GM12878 (cell line): ENCODE measurements at regions not wholly inside any gene's neighbourhood (a gene's known extent, or its start where the extent isn't known, plus 50 kb on each side); places are given as distances from the start of the nearest gene placed in this dataset.

ENCODE experiments used
- ATAC-seq: fragments of 200-7000 bp; cut with Tn5 transposase; 3 replicates; pipeline ENCODE4 v1.9.1; 2020; ENCODE audit warnings: mild to moderate bottlenecking, moderate library complexity
- BruUV-seq: library from RNA; stranded (reverse); fragments of 400-500 nt; replicated peaks from 2 replicates; lab custom pipeline; 2021; lab: Mats Ljungman, UMichigan
- CTCF ChIA-PET: fragments of 300-600 bp; sonication (Branson Sonifier 250); formaldehyde crosslinking; extraction: SDS; loops from one replicate; lab custom pipeline; 2021; ENCODE audit warnings: inconsistent platforms; lab: Yijun Ruan, JAX
- POLR2A ChIA-PET: fragments of 350-600 bp; formaldehyde crosslinking; extraction: SDS; loops from one replicate; lab custom pipeline; 2021; ENCODE audit warnings: inconsistent platforms; lab: Charles Lee
- RAD21 ChIA-PET: fragments of 300-600 bp; sonication (Branson Sonifier 250); formaldehyde crosslinking; loops from one replicate; lab custom pipeline; 2023; ENCODE audit warnings: antibody characterized with exemption; ENCODE audit not compliant: unreplicated experiment; lab: Charles Lee
- SMC1A ChIA-PET: fragments of 300-600 bp; sonication (Branson Sonifier 250); formaldehyde crosslinking; loops from one replicate; lab custom pipeline; 2023; ENCODE audit not compliant: unreplicated experiment, uncharacterized antibody; lab: Charles Lee
- DNase-seq: peaks from one replicate; pipeline ENCODE4 v3.0.0-alpha.2; 2011; ENCODE audit warnings: low read depth, low spot score
- FAIRE-seq: peaks from 3 replicates; lab custom pipeline; 2011; peaks lifted over from hg19 to GRCh38; lab: Jason Lieb, UNC
- H2AFZ ChIP-seq: 2 replicates; pipeline ENCODE4 v1.6.0; 2011; ENCODE audit warnings: low read depth, low read length, control low read depth; ENCODE audit not compliant: control insufficient read depth
- H3K27ac ChIP-seq: 2 replicates; pipeline ENCODE4 v1.5.1; 2011; ENCODE audit warnings: control low read depth; ENCODE audit not compliant: control insufficient read depth, insufficient read depth
- H3K27me3 ChIP-seq, 2 experiments: replicated peaks in 1 of 2; 2 replicates each; pipeline versions ENCODE4 v1.6.0 to v1.6.1; 2011; ENCODE audit warnings: low read length in 1 of 2; ENCODE audit not compliant: control insufficient read depth in 2 of 2, insufficient read depth in 2 of 2
- H3K36me3 ChIP-seq, 2 experiments: 2 replicates each; pipeline ENCODE4 v1.5.1; 2011; ENCODE audit warnings: low read length in 1 of 2; ENCODE audit not compliant: control insufficient read depth in 2 of 2, insufficient read depth in 2 of 2
- H3K4me1 ChIP-seq: 2 replicates; pipeline ENCODE4 v1.6.1; 2011; ENCODE audit warnings: mild to moderate bottlenecking, low read length, moderate library complexity, mixed read lengths; ENCODE audit not compliant: control insufficient read depth, insufficient read depth
- H3K4me2 ChIP-seq: 2 replicates; pipeline ENCODE4 v1.6.0; 2011; ENCODE audit warnings: control low read depth; ENCODE audit not compliant: control insufficient read depth, insufficient read depth
- H3K4me3 ChIP-seq: fragments of 200-600 bp; sonication (generic); 2 replicates; pipeline ENCODE4 v1.5.1; 2016
- H3K79me2 ChIP-seq: 2 replicates; pipeline ENCODE4 v1.6.0; 2011; ENCODE audit warnings: low read length; ENCODE audit not compliant: control insufficient read depth, insufficient read depth
- H3K9ac ChIP-seq: 2 replicates; pipeline ENCODE4 v1.8.0; 2011; ENCODE audit warnings: low read length, control low read depth, mixed read lengths; ENCODE audit not compliant: control insufficient read depth, insufficient read depth
- H3K9me3 ChIP-seq: replicated peaks from 3 replicates; pipeline ENCODE4 v1.5.1; 2011; ENCODE audit warnings: mild to moderate bottlenecking, low read length; ENCODE audit not compliant: control insufficient read depth, insufficient read depth
- H4K20me1 ChIP-seq: 2 replicates; pipeline ENCODE4 v1.6.0; 2011; ENCODE audit not compliant: control insufficient read depth, insufficient read depth
- CEBPB ChIP-seq, 2 experiments: fragments of 150-350 bp in 1 of 2; IDR thresholded peaks; 2 replicates each; pipeline ENCODE4 v1.6.1; 2012 to 2014; ENCODE audit warnings: low read depth in 2 of 2, low read length in 2 of 2, borderline replicate concordance in 1 of 2, inconsistent platforms in 1 of 2
- CHD2 ChIP-seq: IDR thresholded peaks from 2 replicates; pipeline ENCODE4 v1.6.1; 2011; ENCODE audit warnings: low read depth, low read length, improper control_type of control experiment, borderline replicate concordance
- CREB1 ChIP-seq: IDR thresholded peaks from 2 replicates; pipeline ENCODE4 v1.6.1; 2012; ENCODE audit warnings: low read depth, mild to moderate bottlenecking, inconsistent platforms
- E2F8 ChIP-seq: fragments of 450-650 bp; IDR thresholded peaks from 2 replicates; pipeline ENCODE4 v1.6.1; 2018; ENCODE audit warnings: mild to moderate bottlenecking, low read depth, moderate library complexity; ENCODE audit not compliant: partially characterized antibody
- ESRRA ChIP-seq: IDR thresholded peaks from 2 replicates; pipeline ENCODE4 v1.6.1; 2012; ENCODE audit warnings: mild to moderate bottlenecking, low read length, improper control_type of control experiment
- MEF2B ChIP-seq: fragments of 450-650 bp; IDR thresholded peaks from 2 replicates; pipeline ENCODE4 v1.6.1; 2018; ENCODE audit warnings: mild to moderate bottlenecking, moderate library complexity; ENCODE audit not compliant: partially characterized antibody, poor library complexity, severe bottlenecking
- NFYB ChIP-seq: IDR thresholded peaks from 2 replicates; pipeline ENCODE4 v1.6.1; 2011; ENCODE audit warnings: low read depth, mild to moderate bottlenecking, low read length, improper control_type of control experiment, moderate library complexity; ENCODE audit not compliant: insufficient read depth
- STAT1 ChIP-seq: fragments of 450-650 bp; conservative IDR thresholded peaks from 2 replicates; pipeline ENCODE4 v1.6.1; 2014; ENCODE audit warnings: antibody characterized with exemption, mild to moderate bottlenecking
- SUZ12 ChIP-seq: fragments of 200-600 bp; sonication (generic); IDR thresholded peaks from one replicate; pipeline ENCODE4 v1.6.1; 2018; ENCODE audit warnings: antibody characterized with exemption, mild to moderate bottlenecking; ENCODE audit not compliant: unreplicated experiment
- YY1 ChIP-seq: IDR thresholded peaks from 2 replicates; pipeline ENCODE4 v1.6.1; 2011; ENCODE audit warnings: low read depth, mild to moderate bottlenecking, low read length
- ZNF622 ChIP-seq: fragments of 450-650 bp; IDR thresholded peaks from 2 replicates; pipeline ENCODE4 v1.6.1; 2017; ENCODE audit warnings: mild to moderate bottlenecking, inconsistent platforms
- ZSCAN29 ChIP-seq: fragments of 450-650 bp; IDR thresholded peaks from 2 replicates; pipeline ENCODE4 v1.6.1; 2017; ENCODE audit warnings: mild to moderate bottlenecking, moderate library complexity
- WGBS: methylation state at CpG from one replicate; pipeline ENCODE4 v1.1.6; 2016; ENCODE audit warnings: low lambda C conversion rate; ENCODE audit not compliant: insufficient replicate concordance, insufficient coverage; ENCODE audit errors: missing lambda C conversion rate; 5-methylcytosine and 5-hydroxymethylcytosine counted together
- in situ Hi-C: fragments of 300-500 bp; cut with MboI; formaldehyde crosslinking; loops from 9 replicates; pipeline ENCODE4 v1.14.3; 2018; ENCODE audit warnings: mixed read lengths
- intact Hi-C: fragments of 100-400 bp; cut with micrococcal nuclease; formaldehyde crosslinking; loops from one replicate; pipeline ENCODE4 v1.14.2; 2022; ENCODE audit not compliant: unreplicated experiment
- TF ChIP-seq, protein P1 (sequence below): fragments of 450-650 bp; formaldehyde crosslinking; IDR thresholded peaks from 2 replicates; pipeline ENCODE4 v1.4.0; 2020; ENCODE audit warnings: mild to moderate bottlenecking, moderate library complexity

- TF ChIP-seq CEBPB (IDR thresholded peaks at IDR 0.05; ENCODE audit: borderline replicate concordance in 1 of 2, low read depth in 2 of 2, low read length in 2 of 2): no peak
- TF ChIP-seq YY1: no peak
- no peak for TF ChIP-seq NFYB
- TF ChIP-seq SUZ12: no peak
- no peak for TF ChIP-seq CHD2
- no peak for TF ChIP-seq CREB1
- no peak for TF ChIP-seq ESRRA
- TF ChIP-seq ZNF622: no peak
- TF ChIP-seq STAT1: no peak
- TF ChIP-seq ZSCAN29: no peak
- TF ChIP-seq E2F8: no peak
These were observed 113.9 kb upstream of the DPT start (continued) for GRCh38 chr1:168842916-168843315.

DNA sequence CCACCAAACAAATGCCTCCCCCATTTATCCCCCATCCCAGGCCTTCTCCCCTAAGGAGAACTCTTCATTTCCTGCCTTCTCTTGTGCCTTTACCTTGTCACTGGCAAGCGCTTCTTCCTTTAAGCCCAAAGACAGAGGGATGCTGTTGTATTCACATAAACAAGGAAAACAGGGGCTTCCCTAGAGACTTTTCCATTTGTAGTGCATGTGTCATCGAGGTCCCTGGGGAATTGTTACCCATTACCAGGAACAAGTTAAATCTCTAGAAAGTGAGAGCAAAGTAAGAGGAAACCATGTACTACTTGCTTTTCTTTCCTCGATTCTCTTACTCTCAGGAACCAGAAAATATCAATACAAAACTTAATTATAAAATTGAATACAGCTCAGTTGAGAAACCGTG is 114.4 kb upstream of the DPT start:
- H3K79me2 ChIP-seq: no peaks in the 10 kb centered on the region
- 23% methylated on average over 4 of the region's 4 CpGs for WGBS
- SMC1A ChIA-PET: interaction anchor here (1.0 to 1.6 kb wide), 3 partner anchors 9 to 41 kb away, joined by 3 to 4 read pairs (median 3); no protein-coding TSS in a partner anchor
- H3K27me3 ChIP-seq: no peaks in the 10 kb centered on the region
- no peak for FAIRE-seq
- H2AFZ ChIP-seq: no peak overlapping the region
- no peak overlapping the region for H3K9ac ChIP-seq
- intact Hi-C loops (no loop called here), in situ Hi-C loops (no loop called here)
- DNase-seq: no peak
- H3K4me1 ChIP-seq: no peaks in the 10 kb centered on the region
- CTCF ChIA-PET: no interaction called here
- no peaks in the 10 kb centered on the region for H4K20me1 ChIP-seq
- no peak for ATAC-seq
- RAD21 ChIA-PET: no interaction called here
- no peaks in the 10 kb centered on the region for H3K36me3 ChIP-seq
- H3K4me2 ChIP-seq: no peak overlapping the region
- peak; percentile 25 for TF ChIP-seq MEF2B
- TF ChIP-seq, protein P1, sequence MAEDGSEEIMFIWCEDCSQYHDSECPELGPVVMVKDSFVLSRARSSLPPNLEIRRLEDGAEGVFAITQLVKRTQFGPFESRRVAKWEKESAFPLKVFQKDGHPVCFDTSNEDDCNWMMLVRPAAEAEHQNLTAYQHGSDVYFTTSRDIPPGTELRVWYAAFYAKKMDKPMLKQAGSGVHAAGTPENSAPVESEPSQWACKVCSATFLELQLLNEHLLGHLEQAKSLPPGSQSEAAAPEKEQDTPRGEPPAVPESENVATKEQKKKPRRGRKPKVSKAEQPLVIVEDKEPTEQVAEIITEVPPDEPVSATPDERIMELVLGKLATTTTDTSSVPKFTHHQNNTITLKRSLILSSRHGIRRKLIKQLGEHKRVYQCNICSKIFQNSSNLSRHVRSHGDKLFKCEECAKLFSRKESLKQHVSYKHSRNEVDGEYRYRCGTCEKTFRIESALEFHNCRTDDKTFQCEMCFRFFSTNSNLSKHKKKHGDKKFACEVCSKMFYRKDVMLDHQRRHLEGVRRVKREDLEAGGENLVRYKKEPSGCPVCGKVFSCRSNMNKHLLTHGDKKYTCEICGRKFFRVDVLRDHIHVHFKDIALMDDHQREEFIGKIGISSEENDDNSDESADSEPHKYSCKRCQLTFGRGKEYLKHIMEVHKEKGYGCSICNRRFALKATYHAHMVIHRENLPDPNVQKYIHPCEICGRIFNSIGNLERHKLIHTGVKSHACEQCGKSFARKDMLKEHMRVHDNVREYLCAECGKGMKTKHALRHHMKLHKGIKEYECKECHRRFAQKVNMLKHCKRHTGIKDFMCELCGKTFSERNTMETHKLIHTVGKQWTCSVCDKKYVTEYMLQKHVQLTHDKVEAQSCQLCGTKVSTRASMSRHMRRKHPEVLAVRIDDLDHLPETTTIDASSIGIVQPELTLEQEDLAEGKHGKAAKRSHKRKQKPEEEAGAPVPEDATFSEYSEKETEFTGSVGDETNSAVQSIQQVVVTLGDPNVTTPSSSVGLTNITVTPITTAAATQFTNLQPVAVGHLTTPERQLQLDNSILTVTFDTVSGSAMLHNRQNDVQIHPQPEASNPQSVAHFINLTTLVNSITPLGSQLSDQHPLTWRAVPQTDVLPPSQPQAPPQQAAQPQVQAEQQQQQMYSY (CRISPR knock-in tag): no peak
- H3K4me3 ChIP-seq: no peak overlapping the region
- no peaks in the 10 kb centered on the region; the same call in 2 of the 3 replicates for H3K9me3 ChIP-seq
- POLR2A ChIA-PET: no interaction called here
- no TSS peak for BruUV-seq
- no peak overlapping the region for H3K27ac ChIP-seq
